ENCODE measurements at regions not wholly inside any gene's neighbourhood (a gene's known extent, or its start where the extent isn't known, plus 50 kb on each side); places are given as distances from the start of the nearest gene placed in this dataset.

DNA sequence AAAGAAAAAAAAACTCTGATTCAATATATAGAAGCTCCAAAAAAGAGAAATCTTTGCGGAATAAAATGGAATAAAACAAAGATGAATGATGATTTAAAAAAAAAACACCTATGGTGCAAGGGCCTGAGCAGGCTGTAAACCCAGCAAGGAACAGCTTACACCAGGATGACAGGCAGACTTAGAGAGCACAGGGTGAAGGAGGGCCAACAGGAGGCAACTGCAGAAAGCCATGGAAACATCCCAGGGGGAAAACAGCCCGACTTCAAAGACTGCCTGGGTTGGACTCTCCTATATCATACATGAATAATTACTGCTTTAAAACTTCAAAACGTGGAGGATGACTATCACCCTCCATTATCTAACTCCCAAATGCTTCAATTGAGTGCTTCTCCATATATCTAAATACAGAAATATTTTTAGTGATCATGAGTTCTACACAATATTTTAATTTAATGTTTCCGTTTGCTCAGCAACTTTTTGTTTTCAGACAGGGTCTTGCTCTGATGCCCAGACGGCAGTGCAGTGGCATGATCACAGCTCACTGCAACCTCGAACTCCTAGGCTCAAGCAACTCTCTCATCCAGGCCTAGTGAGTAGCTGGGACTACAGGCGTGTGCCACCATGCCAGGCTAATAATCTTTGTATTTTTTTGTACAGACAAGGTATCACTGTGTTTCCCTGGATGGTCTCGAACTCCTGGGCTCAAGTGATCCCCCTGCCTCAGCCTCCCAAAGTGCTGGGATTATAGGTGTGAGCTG is 456.2 kb downstream of the TBL1XR1 start:
- TF ChIP-seq, protein P1, sequence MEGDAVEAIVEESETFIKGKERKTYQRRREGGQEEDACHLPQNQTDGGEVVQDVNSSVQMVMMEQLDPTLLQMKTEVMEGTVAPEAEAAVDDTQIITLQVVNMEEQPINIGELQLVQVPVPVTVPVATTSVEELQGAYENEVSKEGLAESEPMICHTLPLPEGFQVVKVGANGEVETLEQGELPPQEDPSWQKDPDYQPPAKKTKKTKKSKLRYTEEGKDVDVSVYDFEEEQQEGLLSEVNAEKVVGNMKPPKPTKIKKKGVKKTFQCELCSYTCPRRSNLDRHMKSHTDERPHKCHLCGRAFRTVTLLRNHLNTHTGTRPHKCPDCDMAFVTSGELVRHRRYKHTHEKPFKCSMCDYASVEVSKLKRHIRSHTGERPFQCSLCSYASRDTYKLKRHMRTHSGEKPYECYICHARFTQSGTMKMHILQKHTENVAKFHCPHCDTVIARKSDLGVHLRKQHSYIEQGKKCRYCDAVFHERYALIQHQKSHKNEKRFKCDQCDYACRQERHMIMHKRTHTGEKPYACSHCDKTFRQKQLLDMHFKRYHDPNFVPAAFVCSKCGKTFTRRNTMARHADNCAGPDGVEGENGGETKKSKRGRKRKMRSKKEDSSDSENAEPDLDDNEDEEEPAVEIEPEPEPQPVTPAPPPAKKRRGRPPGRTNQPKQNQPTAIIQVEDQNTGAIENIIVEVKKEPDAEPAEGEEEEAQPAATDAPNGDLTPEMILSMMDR (IDR thresholded peaks at IDR 0.05; ENCODE audit: low read depth, low read length, missing control alignments): no peak
- H3K4me3 ChIP-seq (ENCODE audit: low read depth, low read length): no peak overlapping the region
- DNase-seq: no peak
- no peak overlapping the region for H3K27ac ChIP-seq
- no peaks in the 10 kb centered on the region for H3K27me3 ChIP-seq (replicated peaks)
- in situ Hi-C loops (cut with HindIII; ENCODE audit: low pct_ligation_motif_present, low sequenced_read_pairs): no loop called here
- no peaks in the 10 kb centered on the region for H3K36me3 ChIP-seq (replicated peaks)

DNA sequence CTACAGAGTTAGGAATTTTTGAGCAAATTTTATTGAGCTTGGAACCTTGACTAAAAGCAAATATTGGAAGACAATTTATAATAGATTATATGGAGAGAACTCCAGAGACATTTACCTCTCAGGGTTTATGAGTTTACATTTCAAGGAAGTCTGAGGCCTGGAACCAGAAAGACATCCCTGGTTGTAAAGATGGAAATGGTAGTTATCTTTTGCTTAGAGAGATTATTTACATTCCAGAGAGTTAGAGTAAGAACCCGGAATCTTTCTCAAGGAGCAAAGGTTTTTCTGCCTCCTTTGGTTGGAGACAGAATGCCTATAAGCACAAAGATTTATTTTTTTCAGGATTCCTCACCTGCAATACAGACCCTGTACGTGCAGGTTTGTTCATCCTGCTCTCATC is 458.1 kb downstream of the TBL1XR1 start:
- TF ChIP-seq, protein P1 (IDR thresholded peaks at IDR 0.05; ENCODE audit: low read depth, low read length, missing control alignments): no peak

DNA sequence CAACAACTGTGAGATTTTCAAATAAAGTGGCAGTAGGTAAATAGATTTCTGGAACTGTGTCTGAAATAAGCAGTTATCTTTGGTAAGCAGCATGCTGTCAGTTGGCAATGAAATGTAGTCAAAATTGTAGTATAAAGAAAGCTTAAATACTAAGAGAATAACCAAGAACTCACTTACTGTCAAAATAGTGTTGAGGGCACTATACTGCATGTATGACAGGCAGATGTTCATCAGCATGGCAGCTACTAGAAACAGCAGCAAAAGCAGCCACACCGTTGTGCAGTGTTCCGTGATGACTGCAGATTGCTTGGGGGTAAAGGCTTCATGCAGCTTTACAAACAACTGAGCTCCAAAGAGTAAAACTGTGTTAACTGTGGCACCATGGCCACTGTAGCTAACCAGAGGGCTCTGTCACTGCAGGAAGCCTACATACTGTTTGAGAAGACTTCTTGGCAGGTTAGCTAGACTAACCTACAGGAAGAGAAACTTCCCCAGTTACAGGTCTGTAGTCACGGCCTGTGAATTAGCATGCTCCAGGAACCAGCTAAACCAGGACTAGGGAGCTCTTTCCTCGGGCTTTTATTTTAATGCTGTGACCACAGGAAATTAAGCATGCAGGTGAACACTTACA is 459.7 kb downstream of the TBL1XR1 start:
- no peak overlapping the region for H3K27ac ChIP-seq
- in situ Hi-C loops (cut with HindIII; ENCODE audit: low pct_ligation_motif_present, low sequenced_read_pairs): no loop called here
- TF ChIP-seq, protein P1 (IDR thresholded peaks at IDR 0.05; ENCODE audit: low read depth, low read length, missing control alignments): no peak
- DNase-seq: no peak
- H3K27me3 ChIP-seq (replicated peaks): no peaks in the 10 kb centered on the region
- no peaks in the 10 kb centered on the region for H3K36me3 ChIP-seq (replicated peaks)
- H3K4me3 ChIP-seq (ENCODE audit: low read depth, low read length): no peak overlapping the region

More for the DNA sequence above, 458.1 kb downstream of the TBL1XR1 start:
- no peak overlapping the region for H3K4me3 ChIP-seq (ENCODE audit: low read depth, low read length)
- no peak overlapping the region for H3K27ac ChIP-seq
- in situ Hi-C loops (cut with HindIII; ENCODE audit: low pct_ligation_motif_present, low sequenced_read_pairs): no loop called here
- no peaks in the 10 kb centered on the region for H3K27me3 ChIP-seq (replicated peaks)
- H3K36me3 ChIP-seq (replicated peaks): no peaks in the 10 kb centered on the region
- no peak for DNase-seq

DNA sequence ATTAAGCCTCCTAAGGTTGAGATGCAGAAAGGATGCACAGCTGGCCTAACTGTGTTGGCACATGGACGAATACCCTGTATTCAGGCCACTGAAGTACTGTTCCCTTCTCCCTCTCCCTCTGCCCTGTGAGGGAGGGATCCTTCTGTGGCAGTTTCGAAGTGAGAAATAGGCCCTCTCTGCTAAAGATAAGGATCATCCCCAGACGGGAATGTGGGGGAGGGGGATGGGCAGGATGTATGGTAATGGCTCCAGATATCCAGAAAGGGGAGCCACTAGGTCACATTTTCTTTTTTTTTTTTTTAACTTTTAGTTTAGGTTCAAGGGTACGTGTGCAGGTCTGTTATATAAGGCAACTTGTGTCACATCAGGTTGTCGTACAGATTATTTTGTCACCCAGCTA is 463.1 kb downstream of the TBL1XR1 start:
- DNase-seq: no peak
- no peaks in the 10 kb centered on the region for H3K27me3 ChIP-seq (replicated peaks)
- in situ Hi-C loops (cut with HindIII; ENCODE audit: low pct_ligation_motif_present, low sequenced_read_pairs): no loop called here
- H3K4me3 ChIP-seq (ENCODE audit: low read depth, low read length): no peak overlapping the region
- no peak overlapping the region for H3K27ac ChIP-seq
- no peaks in the 10 kb centered on the region for H3K36me3 ChIP-seq (replicated peaks)
- TF ChIP-seq, protein P1 (IDR thresholded peaks at IDR 0.05; ENCODE audit: low read depth, low read length, missing control alignments): no peak

DNA sequence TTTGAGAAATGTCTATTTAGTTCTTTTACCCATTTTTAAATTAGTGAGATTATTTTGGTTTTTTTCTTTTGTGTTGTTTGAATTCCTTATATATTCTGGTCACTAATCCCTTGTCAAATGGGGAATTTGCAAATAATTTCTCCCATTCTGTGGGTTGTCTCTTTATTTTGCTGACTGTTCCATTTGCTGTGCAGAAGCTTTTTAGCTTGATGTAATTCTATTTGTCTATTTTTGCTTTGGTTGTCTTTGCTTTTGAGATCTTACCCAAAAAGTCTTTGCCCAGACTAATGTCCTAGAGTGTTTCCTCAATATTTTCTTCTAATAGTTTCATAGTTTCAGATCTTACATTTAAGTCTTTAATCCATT is 472.9 kb downstream of the TBL1XR1 start:
- no peak for DNase-seq
- H3K27ac ChIP-seq: no peak overlapping the region
- in situ Hi-C loops (cut with HindIII; ENCODE audit: low pct_ligation_motif_present, low sequenced_read_pairs): no loop called here
- no peaks in the 10 kb centered on the region for H3K36me3 ChIP-seq (replicated peaks)
- no peaks in the 10 kb centered on the region for H3K27me3 ChIP-seq (replicated peaks)
- H3K4me3 ChIP-seq (ENCODE audit: low read depth, low read length): no peak overlapping the region
- TF ChIP-seq, protein P1 (IDR thresholded peaks at IDR 0.05; ENCODE audit: low read depth, low read length, missing control alignments): no peak
